WTC11 (cell line): ENCODE measurements at regions not wholly inside any gene's neighbourhood (a gene's known extent, or its start where the extent isn't known, plus 50 kb on each side); places are given as distances from the start of the nearest gene placed in this dataset.

Experiments
- RELA ChIP-seq: sonication (generic); formaldehyde crosslinking; IDR thresholded peaks from 2 replicates; pipeline ENCODE4 v1.8.1; 2022; ENCODE audit warnings: missing genetic modification reagents, mild to moderate bottlenecking, borderline replicate concordance
- SMAD4 ChIP-seq: sonication (generic); formaldehyde crosslinking; IDR thresholded peaks from 2 replicates; pipeline ENCODE4 v1.8.0; 2022; ENCODE audit warnings: mild to moderate bottlenecking, missing genetic modification reagents
- SP1 ChIP-seq: sonication (generic); formaldehyde crosslinking; conservative IDR thresholded peaks from 2 replicates; pipeline ENCODE4 v1.8.1; 2022; ENCODE audit warnings: missing genetic modification reagents
- TF ChIP-seq, protein P1 (sequence below): fragments of 200-600 bp; IDR thresholded peaks from 2 replicates; pipeline ENCODE4 v1.8.0; 2022; ENCODE audit warnings: antibody characterized with exemption
- TF ChIP-seq, protein P2 (sequence below): sonication (generic); formaldehyde crosslinking; IDR thresholded peaks from 2 replicates; pipeline ENCODE4 v1.8.0; 2023; ENCODE audit warnings: missing genetic modification reagents, mild to moderate bottlenecking, borderline replicate concordance

GRCh38 chr17:64747938-64748540 lies 85.9 kb upstream of the SMURF2 start:
- TF ChIP-seq, protein P1, sequence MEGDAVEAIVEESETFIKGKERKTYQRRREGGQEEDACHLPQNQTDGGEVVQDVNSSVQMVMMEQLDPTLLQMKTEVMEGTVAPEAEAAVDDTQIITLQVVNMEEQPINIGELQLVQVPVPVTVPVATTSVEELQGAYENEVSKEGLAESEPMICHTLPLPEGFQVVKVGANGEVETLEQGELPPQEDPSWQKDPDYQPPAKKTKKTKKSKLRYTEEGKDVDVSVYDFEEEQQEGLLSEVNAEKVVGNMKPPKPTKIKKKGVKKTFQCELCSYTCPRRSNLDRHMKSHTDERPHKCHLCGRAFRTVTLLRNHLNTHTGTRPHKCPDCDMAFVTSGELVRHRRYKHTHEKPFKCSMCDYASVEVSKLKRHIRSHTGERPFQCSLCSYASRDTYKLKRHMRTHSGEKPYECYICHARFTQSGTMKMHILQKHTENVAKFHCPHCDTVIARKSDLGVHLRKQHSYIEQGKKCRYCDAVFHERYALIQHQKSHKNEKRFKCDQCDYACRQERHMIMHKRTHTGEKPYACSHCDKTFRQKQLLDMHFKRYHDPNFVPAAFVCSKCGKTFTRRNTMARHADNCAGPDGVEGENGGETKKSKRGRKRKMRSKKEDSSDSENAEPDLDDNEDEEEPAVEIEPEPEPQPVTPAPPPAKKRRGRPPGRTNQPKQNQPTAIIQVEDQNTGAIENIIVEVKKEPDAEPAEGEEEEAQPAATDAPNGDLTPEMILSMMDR = no peak
- TF ChIP-seq, protein P2, sequence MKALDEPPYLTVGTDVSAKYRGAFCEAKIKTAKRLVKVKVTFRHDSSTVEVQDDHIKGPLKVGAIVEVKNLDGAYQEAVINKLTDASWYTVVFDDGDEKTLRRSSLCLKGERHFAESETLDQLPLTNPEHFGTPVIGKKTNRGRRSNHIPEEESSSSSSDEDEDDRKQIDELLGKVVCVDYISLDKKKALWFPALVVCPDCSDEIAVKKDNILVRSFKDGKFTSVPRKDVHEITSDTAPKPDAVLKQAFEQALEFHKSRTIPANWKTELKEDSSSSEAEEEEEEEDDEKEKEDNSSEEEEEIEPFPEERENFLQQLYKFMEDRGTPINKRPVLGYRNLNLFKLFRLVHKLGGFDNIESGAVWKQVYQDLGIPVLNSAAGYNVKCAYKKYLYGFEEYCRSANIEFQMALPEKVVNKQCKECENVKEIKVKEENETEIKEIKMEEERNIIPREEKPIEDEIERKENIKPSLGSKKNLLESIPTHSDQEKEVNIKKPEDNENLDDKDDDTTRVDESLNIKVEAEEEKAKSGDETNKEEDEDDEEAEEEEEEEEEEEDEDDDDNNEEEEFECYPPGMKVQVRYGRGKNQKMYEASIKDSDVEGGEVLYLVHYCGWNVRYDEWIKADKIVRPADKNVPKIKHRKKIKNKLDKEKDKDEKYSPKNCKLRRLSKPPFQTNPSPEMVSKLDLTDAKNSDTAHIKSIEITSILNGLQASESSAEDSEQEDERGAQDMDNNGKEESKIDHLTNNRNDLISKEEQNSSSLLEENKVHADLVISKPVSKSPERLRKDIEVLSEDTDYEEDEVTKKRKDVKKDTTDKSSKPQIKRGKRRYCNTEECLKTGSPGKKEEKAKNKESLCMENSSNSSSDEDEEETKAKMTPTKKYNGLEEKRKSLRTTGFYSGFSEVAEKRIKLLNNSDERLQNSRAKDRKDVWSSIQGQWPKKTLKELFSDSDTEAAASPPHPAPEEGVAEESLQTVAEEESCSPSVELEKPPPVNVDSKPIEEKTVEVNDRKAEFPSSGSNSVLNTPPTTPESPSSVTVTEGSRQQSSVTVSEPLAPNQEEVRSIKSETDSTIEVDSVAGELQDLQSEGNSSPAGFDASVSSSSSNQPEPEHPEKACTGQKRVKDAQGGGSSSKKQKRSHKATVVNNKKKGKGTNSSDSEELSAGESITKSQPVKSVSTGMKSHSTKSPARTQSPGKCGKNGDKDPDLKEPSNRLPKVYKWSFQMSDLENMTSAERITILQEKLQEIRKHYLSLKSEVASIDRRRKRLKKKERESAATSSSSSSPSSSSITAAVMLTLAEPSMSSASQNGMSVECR = no peak
- TF ChIP-seq RELA (CRISPR knock-in tag) (no peak), SMAD4 (no peak), SP1 (CRISPR knock-in tag) (no peak)
